Stimulated activated CD4-positive, alpha-beta T cell treated with anti-CD3 and anti-CD28 coated beads, Interleukin-12 subunit alpha, Interleukin-12 subunit beta, amount 100 ng/mL, for 24 hours (primary cell): ENCODE measurements at regions not wholly inside any gene's neighbourhood (a gene's known extent, or its start where the extent isn't known, plus 50 kb on each side); places are given as distances from the start of the nearest gene placed in this dataset.

Experiments used
- DNase-seq, 2 experiments: peaks; one replicate each; pipeline ENCODE4 v3.0.0-alpha.2; 2020; ENCODE audit warnings: low read depth in 2 of 2

GRCh38 chr6:14635934-14636591 is 518.5 kb downstream of the CD83 start:
- no peak for DNase-seq

DNA sequence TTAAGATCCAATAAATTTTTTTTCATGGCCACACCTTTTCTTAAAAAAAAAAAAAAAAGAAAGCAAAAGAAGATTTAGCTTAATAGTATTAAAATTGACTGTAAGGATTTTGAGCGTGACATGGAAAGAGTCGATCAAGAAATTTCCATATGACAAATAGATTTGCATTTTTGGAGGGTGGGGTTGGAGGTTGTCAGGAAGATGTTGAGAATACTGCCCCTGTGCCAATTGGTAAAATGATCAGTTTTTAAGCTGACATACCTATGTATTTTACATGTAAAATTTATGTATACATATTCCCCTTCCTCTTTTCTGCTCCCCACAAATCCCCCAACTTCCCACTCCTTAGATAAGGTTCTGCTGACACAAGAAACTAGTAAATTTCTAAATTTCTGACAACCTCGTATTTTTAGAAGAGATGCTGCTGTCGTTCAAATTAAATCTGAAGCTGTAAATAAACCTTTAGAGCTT is 520.9 kb downstream of the CD83 start:
- DNase-seq = no peak

GRCh38 chr6:14638906-14639761 is 521.6 kb downstream of the CD83 start:
- DNase-seq = no peak

GRCh38 chr6:14639983-14640599 is 522.5 kb downstream of the CD83 start:
- DNase-seq = no peak

DNA sequence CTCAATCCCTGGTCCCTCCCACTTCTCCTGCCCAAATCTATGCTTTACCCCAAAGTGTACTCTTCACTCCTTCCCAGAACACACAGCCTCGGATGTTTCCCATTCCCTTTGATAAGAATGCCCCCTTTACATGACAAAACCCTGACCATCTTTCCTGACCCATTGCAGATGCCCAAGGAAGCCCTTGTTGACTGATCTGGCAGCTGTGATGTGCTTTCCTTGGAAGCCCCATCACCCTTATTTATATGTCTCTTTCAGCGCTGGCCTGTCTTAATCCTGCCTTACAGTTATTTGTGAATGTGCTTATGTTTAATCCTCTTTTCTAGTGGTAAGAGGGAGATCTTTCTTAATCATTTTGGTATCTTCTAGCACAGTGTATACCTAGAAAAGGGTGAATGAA is 523.1 kb downstream of the CD83 start:
- DNase-seq = no peak

DNA sequence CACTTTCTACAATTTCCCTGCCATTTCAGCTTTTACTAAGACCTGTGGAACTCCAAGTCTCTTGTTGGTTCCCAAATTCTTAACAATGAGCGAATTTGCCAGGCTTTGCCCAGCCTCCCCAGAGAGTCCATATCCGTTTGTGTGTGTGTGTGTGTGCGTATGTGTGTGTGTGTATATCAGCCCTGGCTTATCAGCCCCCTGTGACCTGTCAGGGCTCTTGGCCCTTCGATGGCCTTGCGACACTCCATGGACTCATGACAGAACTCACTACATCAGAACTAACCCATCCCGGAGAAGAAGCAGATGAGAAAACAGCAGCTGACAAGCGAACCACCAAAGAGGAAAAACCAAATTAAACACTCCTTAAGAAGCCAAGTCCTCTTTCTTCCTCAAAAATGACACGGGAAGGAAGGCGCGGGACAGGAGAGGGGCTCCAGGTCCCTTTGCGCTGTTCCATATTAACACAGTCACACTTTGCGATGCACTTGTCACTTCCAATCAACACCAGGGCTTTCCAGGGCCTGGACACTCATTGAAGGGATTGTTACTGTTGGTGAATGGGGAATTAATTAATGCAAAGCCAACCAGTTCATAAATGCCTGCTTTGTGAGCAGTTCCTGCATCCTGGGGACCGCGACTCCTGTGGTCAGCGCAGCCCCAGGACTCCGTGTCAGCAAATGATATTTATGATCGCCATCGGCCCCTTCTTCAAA is 524.0 kb downstream of the CD83 start:
- no peak for DNase-seq

- DNase-seq = no peak
Observed at GRCh38 chr6:14642136-14642505, 524.5 kb downstream of the CD83 start.

GRCh38 chr6:14642842-14643241 is 525.3 kb downstream of the CD83 start:
- DNase-seq = no peak

DNA sequence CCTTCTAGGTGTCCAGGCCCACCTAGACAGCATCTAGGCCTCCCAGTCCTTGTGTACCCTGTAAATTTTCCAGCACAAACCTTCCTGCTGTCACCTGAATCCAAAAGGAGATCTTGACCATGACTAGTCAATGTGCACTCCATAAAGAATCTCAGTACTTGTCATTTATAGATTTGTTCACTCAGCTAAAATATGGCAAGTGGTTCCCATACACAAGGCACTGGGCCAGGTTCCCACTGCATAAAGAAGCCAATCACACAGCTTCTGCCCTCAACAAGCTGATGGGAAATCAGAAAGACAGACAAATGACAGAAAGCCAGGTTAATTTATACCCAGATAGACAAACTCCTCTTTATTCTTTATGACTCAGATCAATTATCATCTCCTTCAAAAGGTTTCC is 526.8 kb downstream of the CD83 start:
- DNase-seq = no peak

DNA sequence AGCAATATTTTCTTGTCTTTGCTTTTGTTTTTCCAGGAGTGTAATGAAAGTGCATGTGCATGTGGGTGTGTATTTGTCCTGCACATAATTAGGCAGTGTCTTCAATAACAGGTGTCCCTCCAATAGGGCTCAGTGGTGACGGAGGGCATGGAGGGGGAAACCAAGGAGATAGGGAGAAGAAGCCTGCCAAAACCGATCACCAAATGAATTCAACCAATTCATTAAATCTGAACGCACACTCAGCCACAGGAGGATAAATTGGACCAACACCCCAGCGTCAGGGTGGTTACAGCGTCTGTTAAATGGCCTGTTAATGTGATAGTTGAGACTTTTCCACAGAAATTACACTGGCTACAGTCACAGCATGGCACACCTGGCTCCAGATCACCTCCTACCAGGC is 527.6 kb downstream of the CD83 start:
- DNase-seq = no peak

- no peak for DNase-seq
Observed at GRCh38 chr6:14645841-14646240, 528.3 kb downstream of the CD83 start.

DNA sequence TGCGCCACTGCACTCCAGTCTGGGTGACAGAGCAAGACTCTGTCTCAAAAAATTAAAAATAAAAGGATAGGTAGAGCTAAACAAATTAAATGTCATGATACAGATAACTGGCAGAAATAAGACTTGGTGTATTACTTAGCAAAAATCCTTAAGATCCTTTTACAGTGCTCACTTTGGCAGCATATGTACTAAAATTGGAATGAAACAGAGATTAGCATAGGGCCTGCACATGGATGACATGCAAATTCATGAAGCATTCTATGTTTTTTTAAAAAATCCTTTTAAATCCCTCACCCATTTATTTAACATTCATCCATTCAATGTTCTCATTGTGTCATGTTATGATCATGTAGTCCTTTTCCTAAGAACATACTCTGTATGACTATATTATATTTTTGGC is 528.8 kb downstream of the CD83 start:
- no peak for DNase-seq

DNA sequence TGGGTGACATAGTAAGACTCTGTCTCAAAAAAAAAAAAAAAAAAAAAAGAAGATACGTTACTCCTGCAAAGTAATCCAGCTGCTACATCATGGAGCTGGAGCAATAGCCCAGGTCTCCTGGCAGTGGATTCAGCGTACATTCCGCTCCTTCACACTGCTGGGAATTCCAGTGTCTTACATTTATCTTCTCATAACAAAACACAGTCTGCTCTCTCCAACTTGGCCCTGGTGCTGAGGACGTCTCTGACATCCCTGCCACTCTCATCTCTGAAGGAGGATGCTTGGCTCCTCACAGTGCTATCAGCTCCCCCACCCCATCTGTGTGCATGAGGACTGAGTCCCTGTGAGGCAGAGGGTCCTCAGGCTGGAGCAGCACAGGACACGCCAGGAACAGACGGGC is 529.8 kb downstream of the CD83 start:
- no peak for DNase-seq

DNA sequence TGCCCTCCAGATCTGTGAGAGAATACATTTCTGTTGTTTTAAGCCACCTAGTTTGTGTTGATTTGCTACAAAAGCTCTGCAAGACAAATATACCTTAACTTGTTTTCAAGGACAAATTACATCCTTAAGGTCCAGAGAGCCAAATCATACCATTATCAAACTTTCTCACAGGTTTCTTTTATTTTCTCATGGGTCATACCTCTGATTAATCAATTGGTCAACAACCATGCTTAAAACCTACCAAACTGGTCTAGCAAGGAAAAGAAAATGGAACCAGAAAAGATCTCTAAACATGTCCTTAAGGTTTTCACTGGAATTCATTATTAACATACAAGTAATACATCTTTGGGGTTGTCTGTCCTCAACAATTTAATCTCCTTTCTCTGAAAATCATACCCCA is 535.0 kb downstream of the CD83 start:
- DNase-seq = no peak

- no peak for DNase-seq
Observed at GRCh38 chr6:14655201-14656061, 537.9 kb downstream of the CD83 start.

DNA sequence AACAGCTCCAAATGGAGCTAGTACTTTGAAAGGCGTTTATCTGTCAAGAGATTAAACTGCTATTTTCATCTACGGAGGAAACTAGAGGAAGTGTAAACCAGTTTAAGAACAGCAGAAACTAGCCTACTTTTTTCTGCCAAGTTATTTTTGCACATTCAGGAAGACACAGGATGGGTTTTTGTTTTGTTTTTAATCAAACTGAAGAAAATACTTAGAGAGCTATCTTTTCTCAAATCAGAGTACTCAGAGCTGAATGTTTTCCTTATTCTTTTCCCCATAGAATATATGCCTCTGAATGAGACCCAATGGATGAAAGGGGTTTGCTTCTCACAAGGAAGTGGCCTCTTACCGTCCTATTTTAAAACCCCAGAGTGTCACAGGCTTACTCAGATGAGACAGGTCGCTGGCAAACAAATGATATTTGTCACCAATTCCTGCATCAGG is 538.5 kb downstream of the CD83 start:
- DNase-seq = no peak

DNA sequence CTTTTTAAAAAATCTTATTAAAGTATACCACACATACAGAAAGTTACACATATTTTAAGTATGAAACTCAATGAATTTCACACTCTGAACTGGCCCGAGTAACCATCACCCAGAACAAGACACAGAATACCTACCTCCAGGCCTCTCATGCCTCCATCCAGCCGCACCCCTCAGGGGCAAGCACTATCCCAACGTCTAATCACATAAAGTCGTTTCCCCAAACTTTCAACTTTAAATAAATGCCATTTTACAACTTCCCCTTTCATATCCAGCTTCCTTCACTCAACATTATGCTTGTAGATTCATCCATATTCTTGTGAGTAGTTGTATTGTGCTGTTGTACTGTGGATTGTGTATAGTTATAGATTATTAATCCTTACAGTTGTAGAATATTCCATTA is 539.1 kb downstream of the CD83 start:
- DNase-seq = no peak

GRCh38 chr6:14658030-14658429 is 540.5 kb downstream of the CD83 start:
- no peak for DNase-seq

DNA sequence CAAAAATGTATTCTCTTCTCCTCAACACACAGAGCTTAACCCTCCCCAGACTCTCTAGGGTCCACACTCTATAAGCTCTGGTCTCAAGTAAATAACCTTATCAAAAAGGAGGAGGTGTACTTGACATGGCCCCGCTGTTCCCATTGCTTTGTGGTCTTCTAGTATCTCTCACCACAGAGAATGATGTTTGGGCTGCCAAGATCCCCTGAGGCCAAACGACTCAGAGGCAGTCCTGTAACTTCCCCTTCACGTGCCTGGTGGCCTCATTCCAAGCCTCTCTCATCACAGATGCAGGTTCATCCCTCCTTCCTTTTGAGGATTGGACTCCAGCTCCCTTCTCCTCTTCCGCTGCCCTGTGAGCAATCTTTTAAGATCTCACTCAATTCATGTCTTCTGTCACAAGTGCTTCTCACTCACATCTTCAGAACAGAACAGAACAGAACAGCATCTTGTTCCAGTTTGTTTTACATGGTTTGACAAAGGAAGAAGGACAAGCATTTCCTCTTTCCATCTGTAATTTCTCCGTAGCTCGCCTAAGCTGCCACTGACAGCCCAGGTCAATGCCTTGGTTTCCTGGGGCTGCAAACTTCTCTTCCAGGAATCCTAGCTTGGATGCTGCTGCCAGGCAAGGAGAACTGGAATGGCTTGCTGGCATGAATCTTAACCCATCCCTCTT is 541.5 kb downstream of the CD83 start:
- DNase-seq = no peak

DNA sequence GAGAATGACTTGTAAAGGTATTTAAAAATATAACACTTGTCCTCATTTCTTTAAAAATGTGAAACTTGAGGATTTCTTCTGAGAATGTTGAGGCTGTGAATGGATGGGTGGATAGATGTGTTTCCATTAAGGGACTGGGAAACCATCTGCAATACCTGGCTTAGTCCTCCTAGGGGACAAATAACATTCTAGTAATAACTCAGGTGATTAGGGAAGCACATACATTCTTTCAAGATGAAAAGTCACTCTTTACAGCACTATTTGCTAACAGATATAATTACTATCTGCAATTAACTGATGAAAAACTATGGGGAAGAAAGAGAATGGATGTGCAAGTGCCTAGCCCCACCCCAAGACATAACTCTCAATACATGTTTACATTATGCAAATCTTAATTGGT is 542.3 kb downstream of the CD83 start:
- DNase-seq = no peak
